H1 (cell line): ENCODE measurements at regions not wholly inside any gene's neighbourhood (a gene's known extent, or its start where the extent isn't known, plus 50 kb on each side); places are given as distances from the start of the nearest gene placed in this dataset.

Source experiments
- CTCF ChIA-PET: fragments of 300-600 bp; sonication (Branson Sonifier 250); formaldehyde crosslinking; loops from one replicate; lab custom pipeline; 2021; ENCODE audit not compliant: partially characterized antibody; lab: Charles Lee
- POLR2A ChIA-PET: fragments of 300-600 bp; sonication (Branson Sonifier 250); formaldehyde crosslinking; loops from one replicate; lab custom pipeline; 2021; ENCODE audit warnings: inconsistent platforms; ENCODE audit not compliant: partially characterized antibody; lab: Charles Lee
- DNase-seq, 2 experiments: peaks; one replicate each; pipeline versions ENCODE4 v3.0.0 to v3.0.0-alpha.2; 2010 to 2022; ENCODE audit warnings: low spot score in 2 of 2, low read depth in 1 of 2, mixed read lengths in 1 of 2
- FAIRE-seq: peaks from 2 replicates; lab custom pipeline; 2011; peaks lifted over from hg19 to GRCh38; lab: Jason Lieb, UNC
- H2AFZ ChIP-seq: 2 replicates; pipeline ENCODE4 v1.8.1; 2012; ENCODE audit warnings: low read length, inconsistent platforms
- H2AK5ac ChIP-seq: 2 replicates; pipeline ENCODE4 v1.6.1; 2013; ENCODE audit warnings: low read depth, low read length
- H2BK120ac ChIP-seq: replicated peaks from 2 replicates; pipeline ENCODE3; 2013; ENCODE audit warnings: low read depth, low read length, inconsistent platforms
- H2BK12ac ChIP-seq: 2 replicates; pipeline ENCODE4 v1.6.1; 2013; ENCODE audit warnings: low read depth, low read length
- H2BK15ac ChIP-seq: 2 replicates; pipeline ENCODE4 v1.6.1; 2013; ENCODE audit warnings: low read length
- H2BK20ac ChIP-seq: 2 replicates; pipeline ENCODE4 v1.6.1; 2013; ENCODE audit warnings: low read length
- H2BK5ac ChIP-seq: 2 replicates; pipeline ENCODE4 v1.6.1; 2013; ENCODE audit warnings: low read depth, low read length
- H3K14ac ChIP-seq: 2 replicates; pipeline ENCODE4 v1.6.1; 2013; ENCODE audit warnings: inconsistent platforms; ENCODE audit not compliant: insufficient read length
- H3K18ac ChIP-seq: 2 replicates; pipeline ENCODE4 v1.6.1; 2013; ENCODE audit warnings: low read length; ENCODE audit errors: extremely low read depth
- H3K23ac ChIP-seq: 2 replicates; pipeline ENCODE4 v1.6.1; 2013; ENCODE audit warnings: inconsistent platforms; ENCODE audit not compliant: insufficient read length
- H3K23me2 ChIP-seq: 2 replicates; pipeline ENCODE4 v1.6.1; 2013; ENCODE audit warnings: low read depth, low read length
- H3K27ac ChIP-seq: 2 replicates; pipeline ENCODE4 v1.6.1; 2011; ENCODE audit warnings: low read depth, low read length, inconsistent platforms
- H3K27me3 ChIP-seq, 4 experiments: replicated peaks in 1 of 4; 1 replicate in 1 of 4; 2 replicates in 3 of 4; pipeline versions ENCODE4 v1.6.1 to v1.8.1; 2011 to 2013; ENCODE audit warnings: low read length in 3 of 4, mild to moderate bottlenecking in 3 of 4, inconsistent platforms in 2 of 4, mixed read lengths in 2 of 4, moderate library complexity in 1 of 4; ENCODE audit not compliant: control insufficient read depth in 3 of 4, insufficient read depth in 3 of 4; ENCODE audit errors: extremely low read depth in 1 of 4
- H3K36me3 ChIP-seq, 4 experiments: 2 replicates each; pipeline versions ENCODE4 v1.6.1 to v1.8.1; 2011 to 2013; ENCODE audit warnings: mild to moderate bottlenecking in 4 of 4, low read length in 3 of 4, moderate library complexity in 2 of 4, control low read depth in 1 of 4, inconsistent platforms in 1 of 4; ENCODE audit not compliant: insufficient read depth in 4 of 4, control insufficient read depth in 2 of 4
- H3K4ac ChIP-seq: replicated peaks from 2 replicates; pipeline ENCODE3; 2013; ENCODE audit warnings: low read length, low read depth, mixed read lengths, inconsistent platforms; ENCODE audit not compliant: insufficient read length
- H3K4me1 ChIP-seq, 4 experiments: replicated peaks in 1 of 4; 1 replicate in 1 of 4; 2 replicates in 3 of 4; pipeline versions ENCODE4 v1.6.1 to v1.8.1; 2011 to 2013; ENCODE audit warnings: low read length in 3 of 4, inconsistent platforms in 2 of 4, mixed read lengths in 1 of 4; ENCODE audit not compliant: insufficient read depth in 4 of 4, control insufficient read depth in 3 of 4
- H3K4me2 ChIP-seq, 2 experiments: 2 replicates each; pipeline versions ENCODE4 v1.6.1 to v1.8.1; 2011 to 2013; ENCODE audit warnings: low read depth in 2 of 2, low read length in 2 of 2, control low read depth in 1 of 2, inconsistent platforms in 1 of 2, mild to moderate bottlenecking in 1 of 2; ENCODE audit not compliant: insufficient read depth in 1 of 2
- H3K4me3 ChIP-seq, 4 experiments: fragments of 200-600, 300-600 bp in 1 of 4; sonication (generic), shearing (Covaris generic), sonication (Bioruptor Twin) in 1 of 4; 2 replicates each; pipeline versions ENCODE4 v1.5.1 to v1.8.1; 2011 to 2016; ENCODE audit warnings: low read length in 4 of 4, low read depth in 3 of 4, control low read depth in 2 of 4, inconsistent platforms in 2 of 4, mild to moderate bottlenecking in 2 of 4, mixed read lengths in 1 of 4, moderate library complexity in 1 of 4; ENCODE audit not compliant: insufficient read depth in 2 of 4; ENCODE audit errors: extremely low read depth in 1 of 4
- H3K56ac ChIP-seq: replicated peaks from 2 replicates; pipeline ENCODE3; 2013; ENCODE audit warnings: low read depth, mild to moderate bottlenecking, mixed read lengths, low read length, inconsistent platforms; ENCODE audit not compliant: insufficient read length
- H3K79me1 ChIP-seq: 2 replicates; pipeline ENCODE4 v1.6.1; 2013; ENCODE audit warnings: low read depth, low read length, control low read depth
- H3K79me2 ChIP-seq, 2 experiments: 2 replicates each; pipeline versions ENCODE4 v1.6.1 to v1.8.1; 2012 to 2013; ENCODE audit warnings: low read length in 2 of 2, mild to moderate bottlenecking in 2 of 2, inconsistent platforms in 1 of 2; ENCODE audit not compliant: insufficient read depth in 2 of 2, control insufficient read depth in 1 of 2
- H3K9ac ChIP-seq, 4 experiments: replicated peaks in 1 of 4; 1 replicate in 1 of 4; 2 replicates in 3 of 4; pipeline versions ENCODE4 v1.6.1 to v1.8.1; 2011 to 2013; ENCODE audit warnings: low read depth in 3 of 4, low read length in 3 of 4, control low read depth in 2 of 4, mild to moderate bottlenecking in 2 of 4, moderate library complexity in 2 of 4, inconsistent platforms in 1 of 4; ENCODE audit errors: extremely low read depth in 1 of 4
- H3K9me3 ChIP-seq, 2 experiments: 2 replicates each; pipeline versions ENCODE4 v1.6.1 to v1.8.1; 2012 to 2013; ENCODE audit warnings: mild to moderate bottlenecking in 2 of 2, moderate library complexity in 2 of 2, control low read depth in 1 of 2, inconsistent platforms in 1 of 2, low read depth in 1 of 2, low read length in 1 of 2, mixed read lengths in 1 of 2; ENCODE audit not compliant: insufficient read depth in 2 of 2
- H4K20me1 ChIP-seq, 2 experiments: replicated peaks in 1 of 2; 2 replicates each; pipeline versions ENCODE3 to v1.8.1; 2011 to 2013; ENCODE audit warnings: inconsistent platforms in 2 of 2, low read length in 2 of 2, mild to moderate bottlenecking in 1 of 2; ENCODE audit not compliant: insufficient read depth in 2 of 2, control insufficient read depth in 1 of 2
- H4K5ac ChIP-seq: 2 replicates; pipeline ENCODE4 v1.6.1; 2013; ENCODE audit warnings: low read length, low read depth, mixed read lengths, inconsistent platforms; ENCODE audit not compliant: insufficient read length
- H4K8ac ChIP-seq: 2 replicates; pipeline ENCODE4 v1.8.0; 2013; ENCODE audit warnings: mild to moderate bottlenecking, moderate library complexity, low read length, inconsistent platforms; ENCODE audit not compliant: insufficient read depth; ENCODE audit errors: extremely low read depth
- H4K91ac ChIP-seq: replicated peaks from 2 replicates; pipeline ENCODE3; 2013; ENCODE audit warnings: low read length, mixed read lengths, inconsistent platforms; ENCODE audit not compliant: insufficient read length
- GTF2F1 ChIP-seq: IDR thresholded peaks from 2 replicates; pipeline ENCODE4 v1.6.1; 2012; ENCODE audit warnings: low read depth, low read length, improper control_type of control experiment, borderline replicate concordance
- ZNF274 ChIP-seq: IDR thresholded peaks from 2 replicates; pipeline ENCODE4 v1.7.0; 2012; ENCODE audit warnings: low read length, borderline replicate concordance; ENCODE audit errors: extremely low read depth
- WGBS, 2 experiments: shearing (Covaris generic) in 1 of 2; methylation state at CpG; one replicate each; pipeline versions ENCODE4 v1.1.6 to v1.1.7; 2013 to 2015; ENCODE audit warnings: low lambda C conversion rate in 2 of 2, mixed read lengths in 2 of 2, inconsistent platforms in 1 of 2, low coverage in 1 of 2, missing lambda C conversion rate in 1 of 2; ENCODE audit not compliant: insufficient replicate concordance in 2 of 2, insufficient coverage in 1 of 2, insufficient read length in 1 of 2; ENCODE audit errors: extremely low coverage in 1 of 2, missing lambda C conversion rate in 1 of 2; 5-methylcytosine and 5-hydroxymethylcytosine counted together
- TF ChIP-seq, protein P1 (sequence below): IDR thresholded peaks from 2 replicates; pipeline ENCODE4 v1.6.1; 2011; ENCODE audit warnings: low read depth, mild to moderate bottlenecking, low read length; ENCODE audit not compliant: insufficient read depth
- TF ChIP-seq, protein P2 (sequence below), 3 experiments: IDR thresholded peaks; 1 replicate in 2 of 3; 2 replicates in 1 of 3; pipeline versions ENCODE4 v1.5.1 to v1.6.1; 2011; ENCODE audit warnings: low read length in 3 of 3, mild to moderate bottlenecking in 3 of 3, inconsistent platforms in 2 of 3, low read depth in 1 of 3, moderate library complexity in 1 of 3; ENCODE audit not compliant: insufficient read depth in 1 of 3; ENCODE audit errors: control extremely low read depth in 1 of 3

DNA sequence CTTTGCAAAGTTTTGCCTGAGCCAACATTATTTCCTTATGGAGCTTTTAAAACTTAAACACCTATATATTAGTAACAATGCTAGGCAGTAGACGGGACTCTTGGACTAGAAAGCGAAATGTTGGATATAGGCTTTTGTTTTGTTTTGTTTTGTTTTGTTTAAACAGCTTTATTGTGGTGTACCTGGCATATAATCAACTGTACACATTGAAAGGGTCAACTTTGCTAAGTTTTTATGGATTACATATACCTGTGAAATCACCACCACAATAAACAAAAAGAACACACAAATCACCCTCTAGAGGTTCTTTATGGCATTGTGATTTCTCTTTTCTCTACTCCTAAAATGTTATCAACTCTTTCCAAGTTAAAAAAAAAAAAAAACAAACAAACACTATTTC is 184.9 kb upstream of the LNX1 start:
- ChIA-PET CTCF (interaction anchor here (1.2 kb wide), 2 partner anchors 29 to 457 kb away, joined by 3 to 5 read pairs; no protein-coding TSS in a partner anchor), POLR2A (no interaction called here)
- Histone ChIP-seq H2BK12ac (no peak overlapping the region), H3K23me2 (peaks cover 3% of the 10 kb centered on the region; the same call in 1 of the 2 replicates), H3K4me1 (no peaks in the 10 kb centered on the region), H3K23ac (no peak overlapping the region), H3K14ac (no peak overlapping the region), H2AFZ (no peak overlapping the region), H2BK15ac (no peak overlapping the region), H3K27ac (no peak overlapping the region), H3K9ac (no peak overlapping the region), H3K56ac (no peak overlapping the region), H3K36me3 (no peaks in the 10 kb centered on the region), H3K79me1 (no peaks in the 10 kb centered on the region), H3K18ac (no peak overlapping the region), H3K9me3 (no peaks in the 10 kb centered on the region), H3K4me2 (no peak overlapping the region), H2BK5ac (no peak overlapping the region), H4K20me1 (no peaks in the 10 kb centered on the region), H4K5ac (no peak overlapping the region)
- no peak for FAIRE-seq
- 87% methylated on average over 2 of the region's 2 CpGs; no CpG with 5 or more reads in 1 of the 2 experiments for WGBS, 2 experiments
- no peak for TF ChIP-seq ZNF274
- no peak for TF ChIP-seq GTF2F1
- TF ChIP-seq, protein P1, sequence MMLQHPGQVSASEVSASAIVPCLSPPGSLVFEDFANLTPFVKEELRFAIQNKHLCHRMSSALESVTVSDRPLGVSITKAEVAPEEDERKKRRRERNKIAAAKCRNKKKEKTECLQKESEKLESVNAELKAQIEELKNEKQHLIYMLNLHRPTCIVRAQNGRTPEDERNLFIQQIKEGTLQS = no peak
- TF ChIP-seq, protein P2, sequence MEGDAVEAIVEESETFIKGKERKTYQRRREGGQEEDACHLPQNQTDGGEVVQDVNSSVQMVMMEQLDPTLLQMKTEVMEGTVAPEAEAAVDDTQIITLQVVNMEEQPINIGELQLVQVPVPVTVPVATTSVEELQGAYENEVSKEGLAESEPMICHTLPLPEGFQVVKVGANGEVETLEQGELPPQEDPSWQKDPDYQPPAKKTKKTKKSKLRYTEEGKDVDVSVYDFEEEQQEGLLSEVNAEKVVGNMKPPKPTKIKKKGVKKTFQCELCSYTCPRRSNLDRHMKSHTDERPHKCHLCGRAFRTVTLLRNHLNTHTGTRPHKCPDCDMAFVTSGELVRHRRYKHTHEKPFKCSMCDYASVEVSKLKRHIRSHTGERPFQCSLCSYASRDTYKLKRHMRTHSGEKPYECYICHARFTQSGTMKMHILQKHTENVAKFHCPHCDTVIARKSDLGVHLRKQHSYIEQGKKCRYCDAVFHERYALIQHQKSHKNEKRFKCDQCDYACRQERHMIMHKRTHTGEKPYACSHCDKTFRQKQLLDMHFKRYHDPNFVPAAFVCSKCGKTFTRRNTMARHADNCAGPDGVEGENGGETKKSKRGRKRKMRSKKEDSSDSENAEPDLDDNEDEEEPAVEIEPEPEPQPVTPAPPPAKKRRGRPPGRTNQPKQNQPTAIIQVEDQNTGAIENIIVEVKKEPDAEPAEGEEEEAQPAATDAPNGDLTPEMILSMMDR (IDR thresholded peaks at IDR 0.05; ENCODE audit: control extremely low read depth in 1 of 3, insufficient read depth in 1 of 3, low read depth in 1 of 3, low read length in 3 of 3) = no peak
- TF ChIP-seq, all 59 proteins: peak for 0
- no peak overlapping the region for H4K8ac ChIP-seq
- no peaks in the 10 kb centered on the region for H3K79me2 ChIP-seq
- H2BK20ac ChIP-seq = no peak overlapping the region
- DNase-seq = no peak
- H2AK5ac ChIP-seq = no peak overlapping the region
- H3K4ac ChIP-seq = no peak overlapping the region
- no peaks in the 10 kb centered on the region for H3K27me3 ChIP-seq
- H4K91ac ChIP-seq = no peak overlapping the region
- H2BK120ac ChIP-seq = no peak overlapping the region
- no peak overlapping the region for H3K4me3 ChIP-seq
